Glutamatergic neuron (in vitro differentiated cells): ENCODE measurements at regions not wholly inside any gene's neighbourhood (a gene's known extent, or its start where the extent isn't known, plus 50 kb on each side); places are given as distances from the start of the nearest gene placed in this dataset.
A peak's percentile ranks its signal among the peaks of the same experiment; 100 is the strongest.

Source experiments
- DNase-seq: peaks from one replicate; pipeline ENCODE4 v3.0.0; 2022
- H3K27ac Mint-ChIP-seq: one replicate; pipeline ENCODE4 v1.8.0; 2020; ENCODE audit warnings: mild to moderate bottlenecking, mixed read lengths, inconsistent platforms; ENCODE audit not compliant: unreplicated experiment
- H3K27me3 Mint-ChIP-seq: one replicate; pipeline ENCODE4 v1.8.0; 2020; ENCODE audit warnings: mild to moderate bottlenecking, moderate library complexity, mixed read lengths, inconsistent platforms; ENCODE audit not compliant: unreplicated experiment
- H3K36me3 Mint-ChIP-seq: one replicate; pipeline ENCODE4 v1.8.0; 2020; ENCODE audit warnings: mild to moderate bottlenecking, mixed read lengths, inconsistent platforms; ENCODE audit not compliant: unreplicated experiment
- H3K4me1 Mint-ChIP-seq: one replicate; pipeline ENCODE4 v1.8.0; 2020; ENCODE audit warnings: mild to moderate bottlenecking, low read depth, mixed read lengths, inconsistent platforms; ENCODE audit not compliant: unreplicated experiment
- H3K4me3 Mint-ChIP-seq: one replicate; pipeline ENCODE4 v1.8.0; 2020; ENCODE audit warnings: mild to moderate bottlenecking, mixed read lengths, inconsistent platforms; ENCODE audit not compliant: unreplicated experiment
- H3K9me3 Mint-ChIP-seq: one replicate; pipeline ENCODE4 v1.8.0; 2020; ENCODE audit warnings: mild to moderate bottlenecking, moderate library complexity, mixed read lengths, inconsistent platforms; ENCODE audit not compliant: unreplicated experiment
- TF ChIP-seq, protein P1 (sequence below): fragments of 200-600 bp; sonication (generic); IDR thresholded peaks from one replicate; pipeline ENCODE4 v1.5.0; 2021; ENCODE audit not compliant: partially characterized antibody, unreplicated experiment

DNA sequence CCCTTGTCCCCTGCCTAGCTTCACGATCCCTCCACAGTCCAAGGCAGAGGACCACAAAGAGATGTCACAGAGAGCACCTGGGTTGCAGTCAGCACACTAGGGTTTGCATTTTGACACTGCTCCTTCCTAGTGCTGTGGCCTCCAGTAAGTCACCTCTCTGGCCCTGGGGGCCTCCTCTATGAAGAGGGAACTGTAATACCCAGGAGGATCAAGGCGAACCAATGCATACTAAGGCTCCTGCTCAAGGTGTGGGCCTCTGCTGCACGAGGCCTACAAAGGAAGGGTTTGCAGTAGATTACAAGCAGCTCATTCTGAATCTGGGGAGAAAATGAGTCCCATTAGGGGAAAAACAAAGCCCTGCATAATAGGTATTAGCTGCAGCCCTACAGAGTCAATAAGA is 72.3 kb upstream of the FZD7 start:
- H3K9me3 Mint-ChIP-seq = no peaks in the 10 kb centered on the region
- no peak overlapping the region for H3K4me3 Mint-ChIP-seq
- peaks cover 5% of the 10 kb centered on the region for H3K27me3 Mint-ChIP-seq
- DNase-seq = no peak
- peaks cover 6% of the 10 kb centered on the region for H3K36me3 Mint-ChIP-seq
- peaks cover 19% of the 10 kb centered on the region for H3K4me1 Mint-ChIP-seq
- TF ChIP-seq, protein P1, sequence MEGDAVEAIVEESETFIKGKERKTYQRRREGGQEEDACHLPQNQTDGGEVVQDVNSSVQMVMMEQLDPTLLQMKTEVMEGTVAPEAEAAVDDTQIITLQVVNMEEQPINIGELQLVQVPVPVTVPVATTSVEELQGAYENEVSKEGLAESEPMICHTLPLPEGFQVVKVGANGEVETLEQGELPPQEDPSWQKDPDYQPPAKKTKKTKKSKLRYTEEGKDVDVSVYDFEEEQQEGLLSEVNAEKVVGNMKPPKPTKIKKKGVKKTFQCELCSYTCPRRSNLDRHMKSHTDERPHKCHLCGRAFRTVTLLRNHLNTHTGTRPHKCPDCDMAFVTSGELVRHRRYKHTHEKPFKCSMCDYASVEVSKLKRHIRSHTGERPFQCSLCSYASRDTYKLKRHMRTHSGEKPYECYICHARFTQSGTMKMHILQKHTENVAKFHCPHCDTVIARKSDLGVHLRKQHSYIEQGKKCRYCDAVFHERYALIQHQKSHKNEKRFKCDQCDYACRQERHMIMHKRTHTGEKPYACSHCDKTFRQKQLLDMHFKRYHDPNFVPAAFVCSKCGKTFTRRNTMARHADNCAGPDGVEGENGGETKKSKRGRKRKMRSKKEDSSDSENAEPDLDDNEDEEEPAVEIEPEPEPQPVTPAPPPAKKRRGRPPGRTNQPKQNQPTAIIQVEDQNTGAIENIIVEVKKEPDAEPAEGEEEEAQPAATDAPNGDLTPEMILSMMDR = no peak
- H3K27ac Mint-ChIP-seq = no peak overlapping the region

DNA sequence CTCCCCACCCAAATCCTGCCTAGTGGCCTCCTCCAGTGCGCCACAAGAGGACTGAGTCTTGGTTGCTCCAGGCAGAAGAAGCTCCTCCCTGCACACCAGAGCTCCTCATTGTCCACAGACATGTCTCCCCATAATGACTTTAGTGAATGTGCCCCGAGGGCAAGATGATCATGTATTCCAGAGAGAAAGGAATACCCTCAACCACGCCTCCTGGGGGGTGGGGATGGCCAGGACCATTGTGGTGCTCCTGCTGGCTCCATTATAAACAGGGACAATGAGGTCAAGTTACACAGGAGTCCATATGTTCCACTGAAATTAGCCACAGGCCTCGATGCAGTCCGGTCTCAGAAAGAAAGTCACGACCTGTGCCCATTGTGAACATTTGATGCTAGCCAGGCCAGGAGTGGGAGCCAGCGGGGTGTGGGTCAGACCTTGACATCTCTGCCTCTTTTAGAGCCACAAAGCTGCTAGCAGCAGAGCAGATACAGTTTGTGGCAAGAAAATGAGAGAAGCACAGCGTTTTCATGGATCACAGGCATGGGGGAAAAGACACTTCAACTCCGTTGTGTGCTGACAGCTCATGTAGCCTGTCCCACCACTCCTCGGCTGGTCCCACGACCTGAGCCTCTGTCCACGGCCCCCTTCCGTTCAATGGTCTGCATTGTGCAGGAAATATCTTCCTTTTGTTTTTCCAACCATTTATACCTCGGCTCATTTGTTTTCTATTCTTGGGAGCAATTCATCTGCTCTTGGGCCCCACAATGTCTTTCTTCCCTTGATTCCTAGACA is 70.7 kb upstream of the FZD7 start:
- DNase-seq = no peak
- Mint-ChIP-seq H3K27me3 (peaks cover 9% of the 10 kb centered on the region), H3K4me1 (peaks cover 27% of the 10 kb centered on the region), H3K36me3 (peaks cover 4% of the 10 kb centered on the region), H3K27ac (peak overlapping the region; percentile 33), H3K4me3 (no peak overlapping the region), H3K9me3 (no peaks in the 10 kb centered on the region)
- TF ChIP-seq, protein P1 = no peak

DNA sequence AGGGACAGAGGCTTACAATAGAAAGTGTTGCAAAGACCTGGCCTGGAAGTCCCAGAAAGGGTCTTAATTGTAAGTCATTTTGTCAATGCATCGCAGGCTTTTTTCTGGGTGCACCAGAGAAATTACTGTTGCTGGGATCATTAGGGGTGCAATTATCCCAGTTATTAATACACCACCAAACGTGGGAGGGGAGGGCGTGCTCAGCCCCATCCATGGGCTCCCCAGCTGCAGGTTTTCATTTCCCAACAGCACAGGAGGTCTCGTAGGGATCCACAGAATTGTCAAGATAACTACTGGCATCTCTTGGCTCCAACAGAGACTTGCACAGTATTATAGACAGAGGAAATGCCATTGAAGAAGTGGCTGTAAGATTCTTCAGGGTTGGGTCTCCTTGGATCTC is 69.6 kb upstream of the FZD7 start:
- Mint-ChIP-seq H3K27me3 (peaks cover 9% of the 10 kb centered on the region), H3K4me1 (peaks cover 31% of the 10 kb centered on the region), H3K27ac (no peak overlapping the region), H3K4me3 (no peak overlapping the region), H3K9me3 (peaks cover 2% of the 10 kb centered on the region), H3K36me3 (peaks cover 4% of the 10 kb centered on the region)
- TF ChIP-seq, protein P1 = no peak
- no peak for DNase-seq

DNA sequence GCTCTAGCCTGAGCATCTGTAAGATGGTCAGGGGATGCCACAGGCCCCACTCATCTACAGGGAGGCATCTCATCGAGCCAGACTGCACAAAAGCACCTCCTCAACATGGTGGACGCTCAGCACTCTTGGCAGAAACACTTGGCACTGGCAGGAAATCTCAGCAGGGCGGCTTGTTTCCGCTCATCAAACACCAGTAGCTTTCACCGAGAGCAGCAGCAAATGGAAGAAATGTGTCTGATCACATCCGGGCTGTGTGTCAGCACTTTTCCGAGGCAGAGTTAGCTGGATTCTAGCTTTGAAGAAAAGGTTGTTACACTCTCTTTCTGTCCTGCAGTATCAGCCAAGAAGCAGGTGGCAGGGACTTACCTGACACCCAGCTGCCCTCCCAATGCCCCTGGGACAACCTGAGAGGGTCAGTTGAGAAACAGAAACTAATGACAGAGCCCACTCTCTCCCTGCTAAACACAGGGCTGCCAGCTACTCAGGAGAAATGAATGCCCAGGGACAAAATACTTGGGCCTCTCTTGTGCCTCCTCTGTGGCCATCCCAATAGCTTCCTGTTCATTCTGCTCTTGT is 68.9 kb upstream of the FZD7 start:
- H3K9me3 Mint-ChIP-seq = peaks cover 7% of the 10 kb centered on the region
- no peak overlapping the region for H3K4me3 Mint-ChIP-seq
- H3K27me3 Mint-ChIP-seq = peaks cover 10% of the 10 kb centered on the region
- peaks cover 38% of the 10 kb centered on the region for H3K4me1 Mint-ChIP-seq
- TF ChIP-seq, protein P1 = no peak
- peak overlapping the region; percentile 8 for H3K27ac Mint-ChIP-seq
- peaks cover 4% of the 10 kb centered on the region for H3K36me3 Mint-ChIP-seq
- DNase-seq = no peak

DNA sequence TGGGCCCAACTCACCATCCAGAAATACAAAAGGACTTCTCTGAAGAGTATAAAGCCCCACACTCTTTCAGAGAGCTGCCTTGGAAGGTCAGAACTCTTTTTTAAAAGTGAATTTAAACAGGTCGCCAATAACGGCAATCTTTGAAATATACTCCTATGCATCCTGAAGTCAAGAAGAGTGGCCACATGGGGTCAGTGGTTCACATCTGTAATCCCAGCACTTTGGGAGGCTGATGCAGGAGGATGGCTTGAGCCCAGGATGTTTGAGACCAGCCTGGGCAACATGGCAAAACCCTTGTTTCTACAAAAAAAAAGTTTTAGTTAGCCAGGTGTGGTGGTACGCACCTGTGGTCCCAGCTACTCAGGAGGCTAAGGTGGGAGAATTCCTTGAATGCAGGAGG is 68.1 kb upstream of the FZD7 start:
- no peak overlapping the region for H3K4me3 Mint-ChIP-seq
- no peak for DNase-seq
- TF ChIP-seq, protein P1 = no peak
- peaks cover 39% of the 10 kb centered on the region for H3K4me1 Mint-ChIP-seq
- H3K27me3 Mint-ChIP-seq = peaks cover 10% of the 10 kb centered on the region
- peaks cover 9% of the 10 kb centered on the region for H3K9me3 Mint-ChIP-seq
- H3K36me3 Mint-ChIP-seq = peaks cover 4% of the 10 kb centered on the region
- no peak overlapping the region for H3K27ac Mint-ChIP-seq
